DOHH2 (cell line): ENCODE measurements at regions not wholly inside any gene's neighbourhood (a gene's known extent, or its start where the extent isn't known, plus 50 kb on each side); places are given as distances from the start of the nearest gene placed in this dataset.

Experiments used
- EZH2phosphoT487 ChIP-seq: fragments of 200-600 bp; sonication (generic); IDR thresholded peaks from 2 replicates; pipeline ENCODE4 v1.6.1; 2017; ENCODE audit warnings: borderline replicate concordance, mild to moderate bottlenecking, antibody characterized with exemption, low read length, moderate library complexity, mixed read lengths
- TF ChIP-seq, protein P1 (sequence below): fragments of 200-600 bp; sonication (generic); IDR thresholded peaks from one replicate; pipeline ENCODE4 v1.5.1; 2014; ENCODE audit warnings: antibody characterized with exemption, mild to moderate bottlenecking, low read depth, low read length; ENCODE audit not compliant: poor library complexity, severe bottlenecking

DNA sequence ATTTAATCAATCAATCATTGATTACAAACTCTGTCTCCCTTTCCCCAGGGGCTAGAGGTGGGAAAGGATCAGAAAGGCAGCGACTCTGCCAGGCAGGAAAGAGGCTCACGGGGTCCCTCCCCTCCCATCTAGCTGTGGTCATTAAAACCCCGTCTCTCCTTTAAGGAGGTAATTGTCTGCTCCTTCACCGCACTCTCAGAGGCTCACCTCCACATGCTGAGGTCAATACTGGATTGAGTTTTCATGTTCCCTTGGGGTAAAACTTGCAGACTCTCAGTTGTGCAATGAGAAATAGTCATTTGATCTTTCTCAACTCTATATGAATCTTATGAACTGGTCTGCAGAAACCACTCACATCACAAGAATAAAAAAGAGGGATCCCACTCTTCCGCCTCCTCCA, 368.8 kb downstream of the ADRA2A start:
- TF ChIP-seq EZH2phosphoT487 = no peak
- TF ChIP-seq, protein P1, sequence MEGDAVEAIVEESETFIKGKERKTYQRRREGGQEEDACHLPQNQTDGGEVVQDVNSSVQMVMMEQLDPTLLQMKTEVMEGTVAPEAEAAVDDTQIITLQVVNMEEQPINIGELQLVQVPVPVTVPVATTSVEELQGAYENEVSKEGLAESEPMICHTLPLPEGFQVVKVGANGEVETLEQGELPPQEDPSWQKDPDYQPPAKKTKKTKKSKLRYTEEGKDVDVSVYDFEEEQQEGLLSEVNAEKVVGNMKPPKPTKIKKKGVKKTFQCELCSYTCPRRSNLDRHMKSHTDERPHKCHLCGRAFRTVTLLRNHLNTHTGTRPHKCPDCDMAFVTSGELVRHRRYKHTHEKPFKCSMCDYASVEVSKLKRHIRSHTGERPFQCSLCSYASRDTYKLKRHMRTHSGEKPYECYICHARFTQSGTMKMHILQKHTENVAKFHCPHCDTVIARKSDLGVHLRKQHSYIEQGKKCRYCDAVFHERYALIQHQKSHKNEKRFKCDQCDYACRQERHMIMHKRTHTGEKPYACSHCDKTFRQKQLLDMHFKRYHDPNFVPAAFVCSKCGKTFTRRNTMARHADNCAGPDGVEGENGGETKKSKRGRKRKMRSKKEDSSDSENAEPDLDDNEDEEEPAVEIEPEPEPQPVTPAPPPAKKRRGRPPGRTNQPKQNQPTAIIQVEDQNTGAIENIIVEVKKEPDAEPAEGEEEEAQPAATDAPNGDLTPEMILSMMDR = no peak
